Stimulated activated CD4-positive, alpha-beta T cell treated with anti-CD3 and anti-CD28 coated beads, Interleukin-12 subunit alpha, Interleukin-12 subunit beta, amount 100 ng/mL, for 4 hours (primary cell): ENCODE measurements at regions not wholly inside any gene's neighbourhood (a gene's known extent, or its start where the extent isn't known, plus 50 kb on each side); places are given as distances from the start of the nearest gene placed in this dataset.

Experiments used
- DNase-seq: peaks from one replicate; pipeline ENCODE4 v3.0.0-alpha.2; 2020

DNA sequence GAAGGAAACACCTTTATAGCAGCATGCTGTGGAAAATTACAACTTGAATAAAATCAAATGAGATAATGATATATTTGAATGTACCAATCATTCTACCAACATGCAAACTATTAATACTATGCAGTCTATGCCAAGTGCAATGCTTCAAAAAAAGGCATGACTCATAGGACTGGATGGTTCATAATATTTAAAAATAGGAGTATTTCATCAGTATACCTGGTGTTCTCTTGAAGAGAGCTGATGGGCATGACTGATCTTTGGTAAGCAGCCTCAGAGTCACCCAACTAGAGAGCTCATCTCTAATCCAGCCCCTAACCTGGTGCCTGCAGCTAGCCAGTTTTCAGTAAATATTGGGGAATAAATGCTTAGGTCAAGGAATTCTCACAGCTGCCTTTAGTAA lies 434.7 kb upstream of the ARRDC4 start:
- no peak for DNase-seq

GRCh38 chr15:97528238-97528637 lies 432.3 kb upstream of the ARRDC4 start:
- no peak for DNase-seq

DNA sequence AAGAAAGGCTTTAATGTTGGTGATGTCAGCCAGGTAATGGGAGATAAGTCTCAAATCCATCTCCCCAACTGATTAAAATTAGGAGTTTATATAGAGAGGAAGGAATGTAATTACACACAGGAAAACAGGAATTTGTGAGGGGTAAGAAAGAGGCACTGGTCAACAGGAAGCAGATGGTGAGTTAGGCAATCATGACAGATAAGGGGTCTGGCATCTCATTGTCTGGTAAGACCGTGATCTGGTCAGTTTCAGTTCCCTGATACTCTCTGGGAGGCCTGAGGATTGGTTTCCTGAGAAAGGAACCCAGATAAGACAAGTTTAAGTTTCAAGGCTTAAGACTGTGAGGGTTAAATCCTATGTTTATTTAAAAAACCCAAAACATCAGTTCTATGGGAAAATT lies 414.7 kb upstream of the ARRDC4 start:
- DNase-seq: no peak

DNA sequence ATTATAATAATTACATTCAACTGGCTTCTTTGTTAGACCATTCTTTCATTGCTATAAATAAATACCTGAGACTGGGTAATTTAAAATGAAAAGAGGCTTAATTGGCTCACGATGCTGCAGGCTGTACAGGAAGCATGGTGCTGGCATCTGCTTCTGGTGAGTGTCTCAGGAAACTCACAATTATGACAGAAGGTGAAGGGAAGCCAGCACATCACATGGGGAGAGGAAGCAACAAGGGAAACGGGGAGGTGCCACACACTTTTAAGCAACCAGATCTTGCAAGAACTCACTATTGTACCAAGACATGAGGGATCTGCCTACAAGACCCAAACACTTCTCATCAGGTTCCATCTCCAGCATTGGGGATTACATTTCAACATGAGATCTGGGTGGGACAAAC lies 413.1 kb upstream of the ARRDC4 start:
- no peak for DNase-seq

DNA sequence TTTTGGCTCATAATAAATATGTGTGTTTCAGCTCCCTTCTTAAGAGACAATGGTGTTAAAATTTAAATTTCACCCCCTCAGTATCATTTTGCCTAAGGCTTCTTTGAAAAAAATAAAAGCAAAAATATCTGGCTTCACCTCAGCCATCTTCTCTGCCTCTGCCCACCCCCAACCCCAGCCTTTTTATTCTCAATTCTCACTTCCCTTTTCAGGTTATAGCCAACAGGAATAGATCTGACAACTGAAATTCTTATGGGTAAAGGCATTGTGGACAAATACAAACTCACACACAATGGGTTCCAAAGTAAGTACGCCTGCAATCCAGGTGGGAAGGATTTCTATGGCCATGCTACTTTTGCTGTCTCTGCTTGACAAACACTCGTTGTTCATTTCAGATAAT lies 399.0 kb upstream of the ARRDC4 start:
- DNase-seq: no peak

DNA sequence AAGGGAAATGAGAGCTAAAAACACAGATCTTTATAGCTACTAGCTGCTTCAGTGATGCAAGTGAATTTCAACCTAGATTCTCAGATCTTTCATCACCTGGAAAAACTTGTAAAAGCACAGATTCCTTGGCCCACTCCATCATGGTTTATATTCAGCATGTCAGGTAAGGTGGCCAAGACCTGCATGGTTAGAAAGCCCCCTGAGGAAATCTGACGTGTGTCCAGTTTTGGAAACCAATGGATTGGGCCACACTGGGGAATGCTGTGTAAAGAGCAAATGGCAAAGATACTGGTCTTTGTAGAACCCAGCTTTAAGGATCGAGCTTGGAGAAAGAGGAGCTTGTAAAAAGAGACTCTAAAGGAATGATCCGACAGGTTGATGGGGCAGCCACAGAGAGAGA lies 397.0 kb upstream of the ARRDC4 start:
- DNase-seq: no peak

- no peak for DNase-seq
These were observed 393.5 kb upstream of the ARRDC4 start for GRCh38 chr15:97566961-97567360.

DNA sequence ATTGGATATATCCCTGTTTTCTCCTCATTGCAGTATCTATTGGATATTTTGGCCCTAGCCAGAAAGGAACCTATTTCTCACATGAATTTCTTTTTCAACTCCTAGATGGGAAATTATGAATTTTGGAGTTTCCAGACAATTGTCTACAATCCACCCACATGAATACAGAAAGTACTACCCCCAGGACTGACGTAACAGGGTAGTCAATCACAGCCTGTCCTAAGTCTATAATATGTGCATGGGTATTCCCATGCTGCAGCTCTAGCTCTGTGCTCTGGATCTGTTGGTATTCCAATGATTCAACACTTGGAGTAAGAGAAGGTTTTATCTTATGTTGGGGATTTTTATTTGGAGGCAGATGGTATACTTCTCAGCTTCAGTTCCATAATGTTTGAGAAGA lies 393.1 kb upstream of the ARRDC4 start:
- DNase-seq: no peak

DNA sequence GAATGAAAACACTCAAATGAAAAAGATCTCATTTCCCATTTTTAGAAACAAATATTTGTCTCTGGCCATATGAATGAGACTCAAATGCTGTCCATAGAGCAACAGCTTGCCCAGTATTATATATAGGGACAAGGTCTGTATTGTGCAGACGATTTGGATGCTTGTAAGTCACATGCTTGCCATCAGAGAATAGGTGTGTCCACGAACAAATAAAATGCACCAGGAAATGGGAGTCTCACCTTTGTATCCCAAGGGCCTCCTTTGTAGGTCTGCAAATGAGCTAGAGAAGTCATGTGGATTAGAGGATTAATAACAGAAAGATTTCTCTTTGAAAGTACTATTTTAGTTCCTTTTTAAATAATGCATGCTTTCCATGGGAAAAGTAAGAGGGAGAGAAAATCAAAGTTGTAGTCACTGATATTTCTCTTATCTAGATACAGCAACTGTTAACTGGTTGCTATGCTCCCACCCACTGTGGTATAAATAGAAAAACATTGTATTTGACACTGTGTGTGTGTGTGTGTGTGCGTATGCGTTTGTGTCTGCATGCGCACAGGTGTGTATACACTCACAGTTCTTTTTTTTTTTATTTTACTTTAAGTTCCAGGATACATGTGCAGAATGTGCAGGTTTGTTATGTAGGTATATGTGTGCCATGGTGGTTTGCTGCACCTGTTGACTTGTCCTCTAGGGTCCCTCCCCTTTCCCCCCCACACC lies 383.4 kb upstream of the ARRDC4 start:
- DNase-seq: no peak

- no peak for DNase-seq
These were observed 375.1 kb upstream of the ARRDC4 start for GRCh38 chr15:97585408-97585807.

DNA sequence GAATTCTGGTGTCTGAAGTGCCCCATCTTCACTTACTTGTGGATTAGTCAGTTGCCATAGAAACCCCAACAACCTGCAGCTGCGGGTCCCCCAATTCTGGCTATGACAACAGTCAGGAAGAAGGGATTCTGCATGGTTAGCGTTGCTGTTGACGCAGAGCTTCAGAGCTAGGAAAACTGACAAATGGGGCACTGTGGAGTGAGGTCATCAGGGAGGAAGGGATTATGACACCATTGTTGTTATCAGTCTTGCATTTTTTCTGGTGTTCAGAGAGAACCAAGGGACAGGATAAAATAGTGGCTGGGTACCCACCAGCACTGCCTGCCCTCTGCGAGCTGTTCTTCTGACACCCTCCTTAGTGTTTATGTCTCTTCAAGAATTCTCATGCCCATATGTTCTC lies 367.7 kb upstream of the ARRDC4 start:
- DNase-seq: no peak

DNA sequence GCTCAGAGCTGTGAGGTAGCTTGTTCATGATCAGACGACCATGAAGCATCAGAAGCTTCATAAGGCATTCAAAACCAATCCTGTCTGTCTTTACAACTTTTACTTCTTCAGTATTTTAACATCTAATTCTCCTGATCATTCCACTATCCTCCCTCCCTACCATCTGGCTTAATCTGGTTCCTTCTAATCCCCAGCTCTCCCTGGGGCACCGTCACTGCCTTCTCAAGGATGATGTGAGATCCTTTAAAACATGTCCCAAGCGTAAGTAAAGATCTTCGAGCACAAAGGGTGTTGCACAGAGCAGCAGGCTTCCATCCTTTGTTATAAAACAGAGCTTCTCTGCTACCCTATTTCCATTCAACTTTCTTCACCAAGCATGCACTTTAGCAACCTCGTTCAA lies 362.7 kb upstream of the ARRDC4 start:
- DNase-seq: no peak

DNA sequence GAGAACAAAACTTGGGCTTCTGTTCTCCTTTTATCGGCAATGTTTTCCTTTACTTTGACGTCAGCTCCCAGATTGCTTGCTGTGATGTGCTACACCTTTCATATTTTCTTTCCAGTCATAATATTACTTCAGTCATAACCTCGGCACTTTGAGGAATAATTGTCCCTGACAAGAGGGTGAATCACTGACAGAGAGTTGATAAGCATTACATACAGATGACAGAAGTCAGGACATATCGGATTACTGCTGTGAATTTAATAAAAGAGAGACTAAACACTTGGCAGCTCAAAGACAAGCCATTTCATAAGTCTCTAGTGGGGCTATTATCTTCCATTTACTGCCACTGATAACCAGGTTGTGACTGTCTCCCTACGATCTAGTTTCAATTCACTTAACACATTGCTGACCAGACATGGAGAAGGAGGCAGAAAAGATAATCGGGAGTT lies 362.1 kb upstream of the ARRDC4 start:
- DNase-seq: no peak

DNA sequence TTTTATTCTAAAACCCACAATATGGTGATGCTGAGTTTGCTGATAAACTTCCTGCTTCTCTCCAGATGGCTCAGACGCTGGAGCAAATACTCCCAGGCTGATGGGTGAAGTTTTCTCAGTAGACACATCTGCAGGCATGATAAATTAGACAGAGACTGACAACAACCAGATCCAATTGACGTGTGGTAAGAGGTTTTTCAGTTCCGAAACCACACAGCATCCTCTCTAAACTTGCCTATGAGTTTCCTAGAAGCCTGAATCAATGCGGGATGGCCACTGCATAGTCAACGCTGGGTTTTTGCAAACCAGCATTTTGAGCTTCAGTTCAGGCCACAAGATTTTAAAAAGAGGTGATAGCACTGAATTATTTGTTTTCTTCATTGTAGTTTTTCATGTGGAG lies 360.3 kb upstream of the ARRDC4 start:
- DNase-seq: no peak

DNA sequence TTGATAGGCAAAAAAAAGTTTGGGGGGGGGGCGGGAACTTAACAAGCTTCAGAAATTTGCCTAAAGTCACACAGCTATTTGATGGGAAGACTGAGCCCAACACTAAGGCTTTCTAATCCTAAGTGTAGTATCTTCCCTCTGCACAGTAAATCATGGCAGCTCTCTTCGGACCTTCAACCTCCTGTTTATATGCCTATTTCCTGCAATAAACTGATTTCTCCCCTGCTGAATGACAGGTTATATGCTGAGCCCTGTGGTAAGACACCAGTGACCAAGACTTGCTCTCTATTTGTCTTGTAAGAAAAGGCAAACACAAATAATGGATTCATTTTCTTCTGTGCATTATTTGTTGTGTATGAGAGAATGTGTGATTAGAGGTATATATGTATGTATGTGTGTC lies 355.8 kb upstream of the ARRDC4 start:
- no peak for DNase-seq

GRCh38 chr15:97615114-97615513 lies 345.4 kb upstream of the ARRDC4 start:
- no peak for DNase-seq

- DNase-seq: no peak
These were observed 337.3 kb upstream of the ARRDC4 start for GRCh38 chr15:97623091-97623661.

GRCh38 chr15:97627634-97628033 lies 332.9 kb upstream of the ARRDC4 start:
- DNase-seq: no peak

GRCh38 chr15:97645758-97646157 lies 314.7 kb upstream of the ARRDC4 start:
- DNase-seq: no peak

- DNase-seq: no peak
These were observed 311.8 kb upstream of the ARRDC4 start for GRCh38 chr15:97648728-97649127.

GRCh38 chr15:97652041-97652440 lies 308.5 kb upstream of the ARRDC4 start:
- no peak for DNase-seq

- no peak for DNase-seq
These were observed 307.8 kb upstream of the ARRDC4 start for GRCh38 chr15:97652700-97653167.

GRCh38 chr15:97653896-97654295 lies 306.6 kb upstream of the ARRDC4 start:
- no peak for DNase-seq

DNA sequence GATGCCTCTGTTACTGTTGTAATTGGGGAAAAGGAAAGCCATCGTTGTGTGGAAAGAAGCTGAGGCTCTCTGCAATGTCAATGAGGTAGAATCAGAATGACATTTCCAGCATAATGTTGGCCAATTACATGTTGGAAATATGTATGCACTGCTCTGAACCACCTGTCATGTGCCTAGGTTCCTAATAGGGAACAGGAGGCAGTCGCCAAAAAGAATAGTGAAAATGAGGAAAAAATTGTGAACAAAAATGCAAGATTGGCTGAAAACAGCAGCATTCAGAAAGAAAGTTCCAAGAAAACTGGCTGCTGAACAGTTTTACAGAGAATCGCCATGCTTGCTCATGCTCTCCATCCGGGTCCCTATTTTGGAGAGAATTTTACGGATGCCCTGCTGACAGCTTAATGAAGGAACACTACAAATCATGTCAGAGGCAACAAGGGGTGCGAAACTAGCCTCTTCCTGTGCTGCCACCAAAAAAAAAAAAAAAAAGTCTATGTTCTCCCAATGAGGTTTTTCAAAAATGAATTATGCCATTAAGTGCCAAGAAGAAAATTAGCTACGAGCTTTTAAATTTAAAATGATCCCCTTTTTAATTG lies 305.9 kb upstream of the ARRDC4 start:
- DNase-seq: no peak

DNA sequence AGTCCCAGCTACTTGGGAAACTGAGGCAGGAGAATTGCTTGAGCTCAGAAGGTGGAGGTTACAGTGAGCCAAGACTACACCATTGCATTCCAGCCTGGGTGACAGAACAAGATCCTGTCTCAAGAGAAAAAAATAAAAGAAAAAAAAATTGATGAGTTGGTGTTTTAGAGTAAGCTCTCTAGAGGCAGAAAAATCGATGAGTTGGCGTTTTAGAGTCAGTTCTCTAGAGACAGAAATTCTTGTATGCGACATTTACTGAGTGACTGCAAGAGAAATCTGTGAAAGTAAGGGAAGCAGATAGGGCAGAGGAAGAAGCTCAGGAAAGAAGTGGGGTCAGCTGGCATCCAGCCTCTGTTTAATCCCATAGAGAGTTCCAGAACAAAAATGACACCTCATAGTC lies 298.7 kb upstream of the ARRDC4 start:
- no peak for DNase-seq
